NCI-H748 (cell line): ENCODE measurements at regions not wholly inside any gene's neighbourhood (a gene's known extent, or its start where the extent isn't known, plus 50 kb on each side); places are given as distances from the start of the nearest gene placed in this dataset.
"Not testable (repeated sequence)": the region's sequence is repeated elsewhere in the genome, so short reads cannot be mapped to it uniquely, and the experiment has no call there.

ENCODE experiments used
- DNase-seq: peaks from one replicate; lab custom pipeline; 2025; ENCODE audit not compliant: unreplicated experiment; lab: John Stamatoyannopoulos, UW

DNA sequence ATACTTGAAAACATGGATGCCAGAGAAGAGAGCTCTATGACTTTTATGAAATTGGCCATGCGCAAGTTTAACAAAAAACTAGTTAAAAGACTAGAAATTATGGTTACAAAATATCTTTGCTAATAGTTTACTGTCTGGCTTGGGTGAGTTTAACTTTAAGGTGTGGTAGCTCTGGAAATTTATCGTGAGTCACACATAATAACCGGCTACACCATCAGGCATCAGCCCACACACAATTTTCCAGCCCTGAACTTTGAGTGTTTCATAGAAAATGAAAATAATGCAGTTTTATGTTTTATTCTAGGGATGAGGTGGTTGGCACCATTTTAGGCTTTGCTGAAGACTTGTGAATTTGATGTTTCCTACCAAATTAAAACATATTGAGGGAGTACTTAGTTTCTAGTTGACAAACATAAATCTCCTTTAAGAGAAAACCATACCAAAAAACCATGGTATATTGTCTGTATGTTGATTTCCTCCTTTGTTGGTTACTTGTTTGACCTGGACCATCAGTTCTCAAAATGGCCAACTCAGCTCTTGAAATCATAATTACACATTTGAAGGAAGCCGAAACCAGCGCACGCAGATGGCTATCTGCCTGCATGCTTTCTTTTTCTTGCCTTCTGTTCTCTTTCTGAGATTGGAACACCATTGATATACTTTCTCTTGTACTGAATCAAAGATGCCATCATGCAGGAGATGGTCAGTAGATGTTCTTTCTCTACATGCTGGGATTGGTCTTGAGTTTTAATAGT lies 125.1 kb downstream of the AKAP11 start:
- no peak for DNase-seq

DNA sequence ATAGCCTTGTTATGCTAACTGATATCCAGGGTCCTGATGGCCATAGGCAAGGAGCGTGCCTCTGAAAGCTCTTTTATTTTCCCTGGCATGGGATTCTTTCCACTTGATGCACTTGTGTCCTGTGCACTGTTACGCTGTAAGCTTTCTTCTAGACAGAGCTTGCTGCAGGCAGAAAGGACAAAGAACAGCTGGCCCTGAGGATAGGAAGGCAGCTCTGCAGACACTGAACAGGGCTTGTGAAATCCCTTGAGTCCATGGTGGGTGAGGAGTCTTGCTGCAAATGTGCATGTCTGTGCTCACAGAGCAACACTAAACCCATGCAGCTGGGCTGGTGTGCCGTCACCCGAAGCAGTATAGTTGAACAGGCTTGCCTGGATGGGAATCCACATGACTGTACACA lies 126.6 kb downstream of the AKAP11 start:
- DNase-seq, result no peak

DNA sequence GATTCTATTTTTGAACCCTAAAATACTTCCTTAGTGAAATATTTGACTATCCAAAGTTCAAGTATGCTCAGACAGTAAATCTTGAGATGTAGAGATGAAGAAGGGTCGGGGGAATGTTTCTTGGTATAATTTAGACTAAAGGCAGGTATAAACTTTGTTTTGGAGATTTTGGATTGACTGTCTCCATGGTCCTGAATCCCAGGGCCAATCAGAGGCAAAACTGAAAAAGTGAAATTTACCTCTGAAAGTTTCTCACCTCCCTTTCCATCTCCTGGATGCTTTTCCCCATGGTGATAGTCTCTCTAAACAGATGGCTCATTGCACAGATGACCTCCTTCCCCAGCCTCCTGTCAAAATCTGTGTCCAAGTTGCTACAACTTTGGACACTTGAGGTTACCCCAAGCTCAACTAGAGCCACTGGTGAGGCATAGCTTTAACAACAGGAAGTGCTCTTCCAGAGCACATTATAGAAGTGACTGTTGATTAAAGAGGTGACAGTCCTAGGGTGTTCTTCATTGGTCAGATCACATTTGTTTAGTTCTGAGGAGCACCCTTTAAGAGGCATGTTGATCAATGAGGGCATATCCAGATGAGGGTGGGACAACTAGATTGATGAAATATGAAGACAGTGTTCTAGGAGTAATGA lies 128.4 kb downstream of the AKAP11 start:
- DNase-seq, result no peak

DNA sequence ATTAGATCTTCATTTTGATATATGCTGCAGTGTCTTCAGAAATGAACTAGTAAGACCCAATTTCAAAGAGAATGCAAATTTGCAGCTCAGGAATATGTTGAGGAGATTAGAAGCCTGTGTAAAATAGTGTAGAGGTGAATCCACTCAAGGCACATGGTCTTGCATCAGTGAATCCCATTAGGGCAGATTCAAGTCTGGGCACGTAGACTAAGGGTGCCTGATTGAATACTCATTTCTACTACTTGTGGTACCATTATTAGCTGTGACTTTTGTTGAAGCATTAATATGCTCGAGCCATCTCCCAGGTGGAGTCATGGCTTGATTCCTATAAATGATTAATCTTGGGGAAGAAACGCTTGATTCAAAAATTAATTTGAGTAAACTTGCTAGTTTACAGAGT lies 129.4 kb downstream of the AKAP11 start:
- DNase-seq, result peak; percentile 21

DNA sequence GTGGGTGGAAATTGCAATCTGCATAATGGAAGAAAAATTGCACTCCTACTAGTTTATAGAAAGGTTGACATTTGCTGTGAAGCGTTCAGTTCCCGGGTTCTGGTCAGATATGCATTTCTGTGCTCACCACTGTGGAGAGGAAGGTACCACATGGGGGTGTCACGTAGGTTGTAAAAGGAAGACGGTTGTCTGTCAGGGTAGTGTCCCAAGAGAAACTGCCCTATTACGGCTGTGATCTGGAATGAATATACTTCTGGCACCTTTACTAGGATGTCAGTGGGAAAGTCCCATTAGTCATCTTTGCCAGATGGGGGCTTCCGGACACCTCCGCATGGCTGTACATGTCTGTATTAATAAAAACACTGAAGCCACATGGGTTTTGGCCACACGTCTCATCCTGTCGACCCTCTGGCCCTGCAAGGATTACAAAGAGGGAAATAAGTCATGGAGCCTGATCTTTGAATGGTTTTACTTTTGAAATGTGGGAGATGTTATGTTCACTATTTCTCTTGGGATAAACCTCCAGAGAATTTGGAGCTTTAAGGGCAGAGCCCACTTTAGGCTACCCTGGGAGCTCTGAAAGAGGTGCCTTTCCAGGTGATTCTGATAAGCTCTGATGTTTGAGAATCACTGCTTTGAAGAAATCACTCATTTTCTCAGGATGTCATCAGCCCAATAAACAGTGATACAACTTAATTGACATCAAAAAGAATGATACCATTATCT lies 133.9 kb downstream of the AKAP11 start:
- DNase-seq, result no peak

DNA sequence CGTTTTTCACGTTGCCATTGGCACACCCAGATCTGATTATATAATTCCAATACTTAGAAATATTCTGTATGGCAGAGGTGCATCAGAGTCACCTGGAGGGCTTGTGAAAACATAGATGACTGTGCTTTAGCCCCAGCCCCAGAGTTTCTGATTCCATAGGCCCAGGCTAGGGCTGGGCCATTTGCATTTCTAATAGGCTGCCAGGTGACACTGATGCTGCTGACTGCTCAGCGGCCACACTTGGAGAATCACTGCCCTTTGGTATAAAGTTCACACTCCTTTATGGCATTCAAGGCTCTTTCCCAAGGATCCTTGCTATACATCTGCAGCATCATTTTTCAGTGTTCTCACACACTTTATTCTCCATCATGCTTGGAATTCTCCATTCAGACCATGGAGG lies 137.1 kb downstream of the AKAP11 start:
- DNase-seq, result no peak

DNA sequence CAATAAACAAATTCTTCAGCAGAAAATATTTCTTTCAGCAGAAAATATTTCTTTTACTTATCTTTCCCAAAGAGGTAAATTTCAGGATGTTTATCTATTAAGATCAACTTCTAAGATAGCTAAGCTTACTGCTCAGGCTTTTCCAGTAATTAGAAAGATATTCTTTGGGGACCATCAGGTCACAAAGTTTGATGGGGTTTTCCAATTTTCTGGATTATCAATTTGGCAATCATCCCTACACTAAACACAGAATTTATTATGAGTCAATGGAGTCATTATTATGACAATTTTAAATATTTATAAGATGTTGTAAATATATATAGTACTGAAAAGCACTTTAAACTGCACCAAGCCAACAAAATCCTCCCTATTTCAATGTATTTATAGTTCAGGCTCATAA lies 137.6 kb downstream of the AKAP11 start:
- no peak for DNase-seq

DNA sequence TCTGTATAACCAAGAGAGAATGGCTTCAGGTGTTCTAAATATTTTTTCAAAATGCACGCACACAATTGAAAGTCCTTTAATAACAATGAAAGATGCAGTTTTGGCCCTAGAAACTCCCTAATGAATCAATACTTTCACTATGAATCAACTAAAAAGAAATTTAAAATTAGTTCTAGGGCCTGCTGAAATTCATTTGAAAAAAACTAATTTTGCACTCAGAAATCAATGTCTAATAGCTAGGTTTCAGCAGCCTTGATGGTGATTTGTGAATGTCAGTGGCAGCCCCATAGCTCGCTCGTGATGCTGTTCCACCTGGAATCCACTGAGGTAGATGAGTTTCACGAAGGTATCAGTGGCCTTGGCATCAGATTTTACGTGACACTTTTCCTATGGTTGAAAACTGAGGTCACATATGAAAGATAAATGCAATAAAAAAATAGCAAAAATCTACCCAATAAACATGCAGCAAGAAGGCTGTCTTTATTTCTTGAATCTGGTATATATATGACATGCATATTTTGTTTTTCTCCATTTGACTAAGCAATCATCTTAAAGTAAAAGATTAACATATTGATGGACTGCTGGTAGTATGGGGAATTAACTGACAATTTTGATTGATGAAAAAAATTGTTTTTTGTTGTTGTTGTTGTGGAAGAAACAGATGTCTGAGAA lies 141.0 kb downstream of the AKAP11 start:
- DNase-seq, result no peak

DNA sequence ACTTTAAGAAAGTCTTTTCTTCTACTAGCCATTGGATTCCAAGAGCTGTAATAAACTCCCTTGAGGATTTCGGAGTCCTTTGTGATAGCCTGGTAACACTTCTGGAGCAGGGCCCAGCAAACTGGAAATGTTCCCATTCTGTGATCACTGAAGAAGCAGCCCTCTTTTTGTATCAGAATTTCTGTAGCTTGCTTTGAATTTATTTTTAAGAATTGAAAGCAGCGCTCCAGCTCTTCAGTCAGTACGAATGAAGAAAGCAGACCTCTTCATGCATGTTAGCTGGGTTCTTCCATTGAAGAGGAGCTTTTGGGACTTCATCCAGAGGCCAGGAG lies 141.5 kb downstream of the AKAP11 start:
- DNase-seq, result no peak

DNA sequence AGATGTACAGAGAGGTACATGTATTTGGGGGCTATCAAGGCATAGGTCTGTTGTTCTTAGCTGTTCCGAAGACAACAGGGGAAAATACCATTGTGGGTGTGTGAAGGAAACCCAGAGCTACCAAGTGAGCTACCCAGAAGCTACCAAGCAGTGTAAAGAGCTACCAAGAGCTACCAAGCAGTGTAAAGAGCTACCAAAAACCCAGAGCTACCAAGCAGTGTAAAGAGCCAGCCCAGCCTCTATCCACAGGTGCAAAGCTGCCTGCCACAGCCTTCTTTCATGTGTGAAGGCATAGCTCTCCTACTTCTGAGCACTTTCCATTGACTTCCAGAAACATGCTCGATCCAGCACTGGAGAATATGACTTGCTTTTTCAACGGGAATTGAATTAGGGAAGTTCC lies 145.7 kb downstream of the AKAP11 start:
- no peak for DNase-seq

DNA sequence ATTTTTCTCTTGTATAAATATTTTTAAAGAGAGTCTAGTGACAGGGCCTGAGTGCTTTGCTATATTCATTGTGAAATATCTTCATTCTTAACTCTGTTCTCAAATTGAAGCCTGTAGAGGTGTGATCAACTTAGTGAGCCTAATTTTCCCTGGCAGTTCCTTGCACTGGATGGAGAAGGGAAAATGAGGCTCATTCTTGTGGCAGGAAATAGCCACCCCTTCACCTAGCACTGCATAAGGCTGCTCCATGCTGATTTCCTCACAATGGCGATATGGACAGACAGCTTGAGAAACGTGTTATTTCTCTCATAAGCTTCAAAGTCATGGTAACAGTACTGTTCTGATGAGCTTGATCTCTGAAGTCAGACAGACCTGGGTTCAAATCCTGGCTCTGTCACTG lies 146.2 kb downstream of the AKAP11 start:
- no peak for DNase-seq

DNA sequence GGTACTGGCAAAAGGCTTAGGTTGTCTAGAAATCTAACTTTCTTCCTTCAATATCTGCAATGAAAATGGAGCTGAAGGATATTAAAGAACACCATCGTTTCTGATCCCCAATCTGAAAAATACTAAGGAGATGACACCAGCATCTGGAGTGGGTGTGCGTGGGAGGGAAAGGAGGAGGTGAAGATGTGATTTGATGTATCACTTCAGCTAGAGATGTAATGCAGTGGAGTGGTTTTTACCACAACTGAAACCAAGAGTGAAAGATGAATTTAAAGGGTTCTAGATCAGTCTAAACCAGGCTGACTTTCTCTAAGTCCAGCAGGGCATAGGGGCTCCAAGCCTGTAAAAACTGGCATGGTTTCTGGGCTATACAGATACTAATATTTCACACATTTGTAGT lies 148.4 kb downstream of the AKAP11 start:
- DNase-seq, result no peak

DNA sequence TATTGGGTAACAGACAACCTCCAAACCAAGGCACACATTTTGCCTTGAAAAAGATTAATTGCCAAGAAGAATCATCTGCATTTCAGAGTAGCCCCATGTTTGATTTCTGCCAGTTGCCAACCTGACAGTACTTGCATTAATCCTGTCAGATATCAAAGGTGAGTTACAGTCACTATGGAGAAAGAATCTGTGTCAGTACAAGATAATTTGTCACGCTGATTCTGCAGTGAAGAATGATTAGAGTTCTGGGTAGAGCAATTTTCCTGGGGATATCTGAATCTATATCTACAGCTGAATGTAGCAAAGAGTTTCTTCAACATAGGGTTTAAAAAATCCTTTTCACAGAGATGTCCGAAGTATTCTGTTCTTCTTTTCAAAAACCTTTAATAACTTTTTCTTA lies 150.7 kb downstream of the AKAP11 start:
- no peak for DNase-seq

DNA sequence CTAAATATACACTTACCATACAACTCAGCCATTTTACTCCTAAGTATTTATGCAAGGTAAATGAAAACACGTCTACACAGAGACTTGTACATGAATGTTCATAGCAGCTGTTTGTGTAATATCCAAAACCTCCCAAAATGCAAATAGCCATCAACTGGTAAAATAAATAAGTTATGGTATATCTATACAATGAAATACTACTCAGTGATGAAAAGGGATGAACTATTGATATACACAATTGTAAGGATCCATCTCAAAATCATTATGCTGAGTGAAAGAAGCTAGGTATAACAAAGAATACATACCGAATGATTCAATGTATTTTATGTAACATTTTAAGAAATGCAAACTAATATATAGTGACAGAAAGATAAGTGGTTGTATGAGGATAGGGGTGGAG lies 149.8 kb upstream of the TNFSF11 start:
- no peak for DNase-seq

DNA sequence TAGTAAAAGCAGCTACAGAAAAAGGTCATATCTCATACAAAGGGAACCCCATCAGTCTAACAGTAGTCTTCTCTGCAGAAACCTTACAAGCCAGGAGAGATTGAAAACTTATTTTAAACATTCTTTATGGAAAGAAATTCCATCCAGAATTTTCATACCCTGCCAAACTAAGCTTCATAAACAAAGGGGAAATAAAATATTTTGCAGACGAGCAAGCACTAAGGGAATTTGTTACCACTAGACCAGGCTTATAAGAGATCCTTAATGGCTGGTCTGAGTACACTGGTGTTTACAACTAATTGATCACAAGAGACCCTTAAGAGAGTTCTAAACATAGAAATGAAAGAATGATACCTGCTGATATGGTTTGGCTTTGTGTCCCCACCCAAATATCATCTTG lies 128.6 kb upstream of the TNFSF11 start:
- no peak for DNase-seq

DNA sequence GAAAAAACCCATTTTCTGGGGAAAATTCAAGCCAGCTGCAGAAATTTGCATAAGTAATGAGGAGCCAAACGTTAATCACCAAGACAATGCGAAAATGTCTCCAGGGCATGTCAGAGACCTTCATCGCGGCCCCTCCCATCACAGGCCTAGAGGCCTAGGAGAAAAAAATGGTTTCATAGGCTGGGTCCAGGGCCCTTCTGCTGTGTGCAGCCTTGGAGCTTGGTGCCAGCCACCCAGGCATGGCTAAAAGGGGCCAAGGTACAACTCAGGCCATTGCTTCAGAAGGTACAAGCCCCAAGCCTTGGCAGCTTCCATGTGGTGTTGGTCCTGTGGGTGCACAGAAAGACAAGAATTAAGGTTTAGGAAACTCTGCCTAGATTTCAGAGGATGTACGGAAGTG lies 127.4 kb upstream of the TNFSF11 start:
- DNase-seq, result not testable (repeated sequence)

DNA sequence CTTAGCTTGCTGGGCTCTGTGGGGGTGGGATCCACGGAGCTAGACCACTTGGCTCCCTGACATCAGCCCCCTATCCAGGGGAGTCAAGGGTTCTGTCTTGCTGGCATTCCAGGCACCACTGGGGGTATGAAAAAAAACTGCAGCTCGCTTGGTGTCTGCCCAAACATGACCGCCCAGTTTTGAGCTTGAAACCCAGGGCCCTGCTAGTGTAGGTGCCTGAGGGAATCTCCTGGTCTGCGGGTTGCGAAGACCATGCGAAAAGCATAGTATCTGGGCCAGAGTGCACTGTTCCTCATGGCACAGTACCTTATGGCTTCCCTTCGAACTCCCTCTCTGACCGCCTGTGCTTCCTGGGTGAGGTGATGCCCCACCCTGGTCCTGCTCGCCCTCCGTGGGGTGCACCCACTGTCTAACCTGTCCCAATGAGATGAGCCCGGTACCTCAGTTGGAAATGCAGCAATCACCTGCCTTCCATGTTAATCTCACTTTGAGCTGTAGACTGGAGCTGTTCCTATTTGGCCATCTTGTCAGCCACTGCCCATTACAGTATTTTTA lies 120.8 kb upstream of the TNFSF11 start:
- DNase-seq, result no peak

DNA sequence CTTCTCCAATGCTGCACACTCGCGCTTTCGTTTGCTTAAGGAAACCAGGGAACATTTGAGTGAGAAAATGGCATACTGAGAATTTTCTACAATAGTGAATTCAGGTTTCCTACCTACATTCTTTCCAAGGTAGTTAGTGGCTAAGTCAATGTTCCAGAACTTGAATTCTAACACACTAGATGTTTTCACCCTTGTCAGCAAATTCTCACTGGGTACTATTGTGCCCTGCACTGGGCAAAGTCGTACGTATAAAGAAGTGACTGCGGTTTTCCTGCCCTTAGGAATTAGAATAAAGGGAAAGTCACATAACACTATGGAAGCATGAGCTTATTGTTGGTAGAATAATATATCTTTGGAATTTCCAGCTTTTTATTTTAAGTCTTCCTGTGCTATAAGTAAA lies 119.2 kb upstream of the TNFSF11 start:
- no peak for DNase-seq

DNA sequence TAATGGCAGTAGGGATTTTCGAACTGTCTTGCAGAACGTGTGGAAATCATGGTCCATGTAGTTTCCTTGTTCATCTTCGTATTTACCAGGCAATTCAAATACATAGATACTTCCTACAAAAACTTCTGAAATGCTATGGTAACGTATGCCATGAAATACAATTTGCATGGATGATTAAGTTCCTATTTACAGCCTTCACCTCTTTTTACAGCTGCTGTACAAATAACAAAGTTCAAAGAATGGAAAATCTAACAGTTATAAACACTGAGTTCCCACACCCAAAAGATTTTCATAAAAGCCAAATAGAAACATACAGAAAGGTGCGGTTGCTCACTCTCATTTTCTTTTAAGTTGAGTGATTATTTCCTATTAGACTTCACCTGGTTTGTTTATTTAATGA lies 115.8 kb upstream of the TNFSF11 start:
- DNase-seq, result no peak

DNA sequence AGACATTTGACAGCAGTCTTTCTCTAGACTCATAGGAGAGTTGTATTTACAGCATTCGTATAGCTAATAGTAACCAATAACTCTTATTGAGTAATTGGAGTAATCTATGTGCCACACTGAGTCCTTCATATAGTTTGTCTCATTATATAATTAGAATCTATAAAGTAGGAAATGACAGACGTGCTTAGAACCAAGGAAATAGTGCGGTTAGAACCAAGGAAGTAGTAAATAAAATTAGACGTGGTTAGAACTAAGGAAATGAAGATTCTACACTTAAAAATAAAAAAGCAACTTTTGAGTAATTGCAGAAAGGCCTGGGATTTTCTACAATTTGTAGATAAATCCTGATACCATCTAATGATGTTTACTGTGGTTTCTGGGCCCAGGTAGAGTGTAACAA lies 107.8 kb upstream of the TNFSF11 start:
- no peak for DNase-seq

DNA sequence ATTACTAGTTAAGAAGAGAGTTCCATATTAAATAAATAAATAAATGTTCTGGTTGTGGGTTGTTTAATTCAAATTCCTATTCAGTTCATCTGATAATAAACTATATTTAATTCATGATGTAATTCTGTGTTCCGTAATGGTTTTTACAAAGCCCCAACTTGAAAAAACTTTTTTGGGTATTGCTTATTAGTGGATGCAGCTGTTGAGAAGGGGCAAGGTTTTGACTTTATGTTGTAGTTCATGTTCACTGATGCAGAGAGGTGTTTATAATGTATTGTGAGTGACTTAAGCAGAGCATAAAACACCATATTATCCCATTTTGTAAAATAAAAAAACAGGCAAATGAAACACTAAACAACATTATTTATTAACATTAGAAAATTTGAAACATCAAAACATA lies 107.3 kb upstream of the TNFSF11 start:
- DNase-seq, result no peak

DNA sequence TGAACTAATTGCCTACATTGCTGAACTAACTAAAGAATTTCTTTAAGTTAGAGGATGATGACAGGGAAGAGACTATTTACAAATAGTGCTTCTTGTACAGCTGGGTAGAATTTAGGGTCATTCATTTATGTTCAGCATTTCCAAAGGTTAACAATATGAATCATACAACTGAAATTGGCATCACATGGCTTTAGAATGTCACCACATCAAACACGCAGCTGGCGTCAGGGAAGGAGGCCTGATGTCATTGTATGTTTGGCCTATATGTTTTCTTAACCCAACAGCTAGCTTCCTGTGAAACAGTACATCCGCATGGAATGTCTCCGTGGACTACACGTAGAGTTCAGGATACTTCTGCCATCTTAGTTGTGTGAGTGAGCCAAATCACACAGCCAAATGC lies 99.0 kb upstream of the TNFSF11 start:
- DNase-seq, result no peak
